Sciatic nerve (tissue), 2 donors: ENCODE measurements at regions not wholly inside any gene's neighbourhood (a gene's known extent, or its start where the extent isn't known, plus 50 kb on each side); places are given as distances from the start of the nearest gene placed in this dataset.

Experiments
- ATAC-seq: fragments of 200-7000 bp; cut with Tn5 transposase; one replicate; pipeline ENCODE4 v1.9.1; 2020; ENCODE audit warnings: mild to moderate bottlenecking, moderate library complexity
- DNase-seq: peaks from one replicate; pipeline ENCODE4 v3.0.0-alpha.2; 2020; ENCODE audit warnings: low spot score
- intact Hi-C: fragments of 100-400 bp; cut with DNase I; formaldehyde crosslinking; loops from one replicate; pipeline ENCODE4 v1.14.2; 2022
- donor health status: DM: no; HTN: no; CAD: no.
- donor health status: DM: no; HTN: no; CAD: no.

GRCh38 chr5:8871446-8871845 lies 674.4 kb downstream of the SEMA5A start:
- no peak for DNase-seq
- no peak for ATAC-seq
- intact Hi-C loops, result no loop called here

- ATAC-seq (no peak), DNase-seq (no peak)
- intact Hi-C loops, result no loop called here
Observed at GRCh38 chr5:8875722-8876121, 670.2 kb downstream of the SEMA5A start.

- intact Hi-C loops, result no loop called here
- ATAC-seq (no peak), DNase-seq (no peak)
Observed at GRCh38 chr5:8879248-8879647, 666.6 kb downstream of the SEMA5A start.

- no peak for DNase-seq
- no peak for ATAC-seq
- intact Hi-C loops, result no loop called here
Observed at GRCh38 chr5:8884029-8884428, 661.8 kb downstream of the SEMA5A start.

GRCh38 chr5:8892926-8893325 lies 652.9 kb downstream of the SEMA5A start:
- intact Hi-C loops, result no loop called here
- no peak for DNase-seq
- ATAC-seq, result no peak

GRCh38 chr5:8894031-8894430 lies 651.8 kb downstream of the SEMA5A start:
- intact Hi-C loops, result no loop called here
- no peak for DNase-seq
- no peak for ATAC-seq

GRCh38 chr5:8895062-8895461 lies 650.8 kb downstream of the SEMA5A start:
- intact Hi-C loops, result no loop called here
- DNase-seq, result no peak
- ATAC-seq, result no peak

GRCh38 chr5:8895599-8895998 lies 650.3 kb downstream of the SEMA5A start:
- intact Hi-C loops, result no loop called here
- DNase-seq, result no peak
- no peak for ATAC-seq

- ATAC-seq, result no peak
- DNase-seq, result no peak
- intact Hi-C loops, result loop anchor here (2.0 kb wide), 1 partner anchor 229 kb away; no protein-coding TSS in a partner anchor
Observed at GRCh38 chr5:8897316-8897715, 648.6 kb downstream of the SEMA5A start.

GRCh38 chr5:8905021-8905420 lies 640.9 kb downstream of the SEMA5A start:
- DNase-seq, result no peak
- intact Hi-C loops, result no loop called here
- ATAC-seq, result no peak

GRCh38 chr5:8906303-8906967 lies 639.4 kb downstream of the SEMA5A start:
- DNase-seq (no peak), ATAC-seq (no peak)
- intact Hi-C loops, result no loop called here

- ATAC-seq (no peak), DNase-seq (no peak)
- intact Hi-C loops, result no loop called here
Observed at GRCh38 chr5:8907168-8907868, 638.6 kb downstream of the SEMA5A start.

- ATAC-seq, result no peak
- intact Hi-C loops, result no loop called here
- DNase-seq, result no peak
Observed at GRCh38 chr5:8908055-8908683, 637.7 kb downstream of the SEMA5A start.

GRCh38 chr5:8912106-8912505 lies 633.8 kb downstream of the SEMA5A start:
- DNase-seq, result no peak
- intact Hi-C loops, result no loop called here
- no peak for ATAC-seq

GRCh38 chr5:8913522-8913921 lies 632.4 kb downstream of the SEMA5A start:
- ATAC-seq, result no peak
- intact Hi-C loops, result no loop called here
- no peak for DNase-seq

GRCh38 chr5:8919096-8919495 lies 626.8 kb downstream of the SEMA5A start:
- DNase-seq, result no peak
- ATAC-seq, result no peak

GRCh38 chr5:8923526-8923925 lies 622.3 kb downstream of the SEMA5A start:
- ATAC-seq, result no peak
- no peak for DNase-seq
- intact Hi-C loops, result no loop called here

More at GRCh38 chr5:8919096-8919495, 626.8 kb downstream of the SEMA5A start:
- intact Hi-C loops, result no loop called here

- DNase-seq, result no peak
- no peak for ATAC-seq
- intact Hi-C loops, result no loop called here
Observed at GRCh38 chr5:8924054-8924793, 621.7 kb downstream of the SEMA5A start.

GRCh38 chr5:8930021-8930420 lies 615.9 kb downstream of the SEMA5A start:
- DNase-seq (no peak), ATAC-seq (no peak)
- intact Hi-C loops, result no loop called here

GRCh38 chr5:8934455-8934854 lies 611.4 kb downstream of the SEMA5A start:
- ATAC-seq (no peak), DNase-seq (no peak)
- intact Hi-C loops, result no loop called here
